Stimulated activated naive CD8-positive, alpha-beta T cell treated with anti-CD3 and anti-CD28 coated beads, Interleukin-15, Interleukin-2, amounts not matched to agents 100 ng/mL and 50 ng/mL, for 24 hours (primary cell): ENCODE measurements at regions not wholly inside any gene's neighbourhood (a gene's known extent, or its start where the extent isn't known, plus 50 kb on each side); places are given as distances from the start of the nearest gene placed in this dataset.

Experiments
- H3K27ac Mint-ChIP-seq: one replicate; pipeline ENCODE4 v1.8.0; 2021; ENCODE audit warnings: mild to moderate bottlenecking, mixed read lengths
- H3K27me3 Mint-ChIP-seq: one replicate; pipeline ENCODE4 v1.8.0; 2021; ENCODE audit warnings: mixed read lengths
- H3K36me3 Mint-ChIP-seq: one replicate; pipeline ENCODE4 v1.8.0; 2021; ENCODE audit warnings: low read depth, mixed read lengths
- H3K4me1 Mint-ChIP-seq: one replicate; pipeline ENCODE4 v1.8.0; 2021; ENCODE audit warnings: low read depth, mixed read lengths
- H3K4me3 Mint-ChIP-seq: one replicate; pipeline ENCODE4 v1.8.0; 2021; ENCODE audit warnings: mild to moderate bottlenecking, mixed read lengths
- H3K9me3 Mint-ChIP-seq: one replicate; pipeline ENCODE4 v1.8.0; 2021; ENCODE audit warnings: mixed read lengths

DNA sequence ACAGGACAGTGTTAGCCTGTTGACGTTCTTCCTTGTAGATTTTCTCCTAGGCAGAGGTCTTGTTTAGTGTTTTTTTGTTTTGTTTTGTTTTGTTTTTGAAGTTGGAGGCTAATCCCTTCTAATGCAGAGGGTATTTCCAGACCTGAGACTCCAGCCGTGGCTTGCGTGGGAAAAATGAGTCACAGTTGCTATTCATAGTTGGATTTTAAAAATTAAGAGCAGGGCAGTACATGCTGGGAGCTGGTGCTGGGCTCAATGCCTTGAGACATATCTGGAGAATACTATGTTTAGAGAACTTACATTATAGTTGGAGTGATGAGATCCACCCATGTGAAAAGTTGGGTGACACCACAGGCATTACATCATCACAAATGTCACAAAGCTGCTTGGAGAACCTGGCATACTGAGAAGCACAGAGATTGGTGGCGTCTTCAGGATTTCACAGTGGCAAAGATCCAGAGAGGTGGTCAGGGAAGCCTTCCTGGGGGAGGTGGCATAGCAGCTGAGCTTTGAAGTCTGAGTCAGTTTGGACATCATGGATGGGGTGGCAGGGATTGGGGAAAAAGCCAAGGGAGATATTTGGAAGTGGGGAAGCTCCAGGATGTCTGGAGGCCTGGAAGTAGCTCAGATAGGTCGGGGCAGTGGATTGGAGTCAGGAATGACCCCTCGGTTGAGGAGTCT, 249.4 kb downstream of the LOXHD1 start:
- Mint-ChIP-seq H3K4me3 (no peak overlapping the region), H3K36me3 (no peaks in the 10 kb centered on the region), H3K9me3 (no peaks in the 10 kb centered on the region), H3K27me3 (no peaks in the 10 kb centered on the region), H3K27ac (no peak overlapping the region), H3K4me1 (peaks cover 6% of the 10 kb centered on the region)

DNA sequence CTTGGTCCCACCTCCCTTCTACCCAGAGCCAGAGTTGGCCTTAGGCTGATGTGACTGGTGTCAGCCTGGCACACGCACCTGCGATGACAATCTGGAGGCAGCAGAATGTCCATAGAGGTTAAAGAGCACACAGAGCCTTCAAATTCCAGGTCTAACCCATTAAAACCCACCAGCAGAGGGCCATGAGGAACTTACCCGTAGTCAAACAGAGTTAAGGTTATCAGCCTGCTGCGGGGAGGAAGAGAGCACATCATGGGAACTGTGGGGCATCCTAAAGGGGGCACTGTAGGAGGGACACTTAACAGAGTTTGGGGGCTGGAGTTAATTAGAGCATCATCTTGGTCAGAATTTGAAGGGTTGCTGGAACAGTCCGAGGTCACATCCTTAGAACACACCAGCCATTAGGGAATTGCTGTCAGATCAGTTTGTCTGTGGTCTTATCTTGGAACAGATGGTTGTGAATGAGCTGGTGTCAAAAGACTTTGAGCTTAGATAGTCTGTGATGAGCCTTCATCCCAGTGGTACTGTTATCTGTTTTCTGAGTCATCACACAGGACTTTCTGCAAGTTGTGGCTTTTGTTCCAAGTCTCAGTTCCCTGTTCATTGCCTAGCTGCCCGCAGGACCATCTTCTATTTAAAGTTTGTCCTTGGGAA, 248.6 kb downstream of the LOXHD1 start:
- Mint-ChIP-seq H3K4me3 (no peak overlapping the region), H3K9me3 (no peaks in the 10 kb centered on the region), H3K36me3 (no peaks in the 10 kb centered on the region), H3K4me1 (peaks cover 6% of the 10 kb centered on the region), H3K27me3 (no peaks in the 10 kb centered on the region), H3K27ac (no peak overlapping the region)

DNA sequence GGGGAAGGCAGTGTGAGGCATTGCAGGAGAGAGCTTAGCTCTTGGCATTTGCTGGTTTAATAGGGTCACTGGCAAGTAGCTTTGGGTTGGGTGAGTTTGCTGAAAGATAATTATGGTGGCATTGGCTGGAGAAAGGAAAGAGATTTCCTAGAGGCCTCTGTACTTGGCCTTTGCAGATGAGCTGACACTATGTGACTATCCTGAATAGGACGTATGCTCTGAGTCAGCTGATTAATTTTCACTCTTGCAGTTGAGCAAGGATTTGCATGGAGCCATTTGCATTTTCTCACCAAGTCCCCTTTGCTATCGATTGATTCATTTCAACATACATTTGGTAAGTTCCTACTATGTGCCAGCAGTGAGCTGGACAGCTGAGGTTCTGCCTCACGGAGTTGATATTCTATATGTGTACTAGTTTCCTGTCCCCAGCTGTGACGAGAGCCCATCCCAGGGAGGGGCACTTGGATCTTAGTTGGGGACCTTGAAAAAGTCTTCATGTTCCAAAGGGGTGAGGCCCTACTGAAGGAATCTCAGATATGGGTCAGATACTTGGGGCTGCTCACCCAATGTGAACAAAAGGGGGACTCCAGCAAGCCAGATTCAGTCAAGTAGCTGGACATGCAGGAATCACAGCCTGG, 245.7 kb downstream of the LOXHD1 start:
- no peak overlapping the region for H3K27ac Mint-ChIP-seq
- H3K9me3 Mint-ChIP-seq, result no peaks in the 10 kb centered on the region
- H3K36me3 Mint-ChIP-seq, result no peaks in the 10 kb centered on the region
- H3K4me3 Mint-ChIP-seq, result no peak overlapping the region
- H3K4me1 Mint-ChIP-seq, result peaks cover 6% of the 10 kb centered on the region
- no peaks in the 10 kb centered on the region for H3K27me3 Mint-ChIP-seq

DNA sequence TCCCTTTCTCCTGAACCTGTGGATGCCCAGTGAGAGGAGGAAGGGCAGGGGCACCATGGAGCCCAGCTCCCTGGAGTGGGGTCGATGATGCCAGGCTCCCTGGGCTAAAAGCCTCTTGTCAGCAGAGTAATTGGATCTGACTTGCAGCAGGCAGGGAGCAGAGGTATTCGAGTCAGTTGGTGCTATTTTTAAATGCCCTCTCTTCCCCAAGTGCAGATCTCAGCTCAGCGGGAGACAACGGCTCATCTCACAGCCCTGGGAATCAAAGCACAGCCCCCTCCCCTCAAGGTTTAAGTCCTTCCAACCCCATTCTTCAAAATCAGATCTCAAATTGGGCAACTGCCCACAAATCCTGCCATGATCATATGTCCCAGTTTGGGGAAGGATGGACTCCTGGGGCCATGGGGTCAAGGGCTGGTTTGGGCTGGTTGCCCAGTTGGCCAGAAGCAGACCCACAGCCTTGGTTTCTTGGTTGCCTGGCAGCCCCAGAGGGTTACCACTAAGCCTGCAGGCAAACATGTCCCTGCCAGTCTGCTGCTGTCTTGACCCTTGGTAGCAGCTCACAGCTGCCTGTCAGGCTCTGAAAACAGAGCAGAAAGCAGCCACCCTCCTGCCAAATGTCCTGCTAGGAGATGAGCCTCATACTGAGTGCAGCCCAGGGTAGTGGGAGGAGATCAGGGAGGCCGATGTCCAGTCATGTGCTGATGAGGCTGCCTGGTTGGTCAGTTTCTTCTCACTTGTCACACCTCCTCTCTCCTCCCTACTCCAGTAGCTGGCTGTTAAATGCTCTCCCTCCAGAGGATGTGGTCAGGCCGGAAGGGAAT, 244.9 kb downstream of the LOXHD1 start:
- no peaks in the 10 kb centered on the region for H3K27me3 Mint-ChIP-seq
- H3K4me1 Mint-ChIP-seq, result peaks cover 6% of the 10 kb centered on the region
- no peak overlapping the region for H3K4me3 Mint-ChIP-seq
- no peaks in the 10 kb centered on the region for H3K36me3 Mint-ChIP-seq
- H3K27ac Mint-ChIP-seq, result no peak overlapping the region
- H3K9me3 Mint-ChIP-seq, result no peaks in the 10 kb centered on the region

DNA sequence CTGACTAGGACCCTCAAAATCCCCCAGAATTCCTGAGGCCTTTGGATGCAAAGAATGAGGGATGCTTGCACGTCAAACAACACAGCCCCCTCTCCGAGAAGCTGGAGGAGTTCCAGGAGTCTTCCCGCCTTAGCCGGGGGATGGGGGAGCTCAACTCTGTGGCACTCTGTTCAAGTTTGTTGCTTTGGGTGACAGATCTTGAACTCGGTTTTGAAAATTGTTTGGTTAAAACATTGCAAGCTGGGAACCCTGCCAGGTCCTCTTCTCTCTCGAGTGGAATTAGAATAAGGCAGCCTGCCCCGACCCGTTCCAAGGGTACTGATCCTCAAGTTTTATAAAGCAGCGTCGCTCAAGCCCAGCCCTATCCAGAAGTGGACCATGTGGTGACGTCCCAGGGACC, 244.1 kb downstream of the LOXHD1 start:
- no peaks in the 10 kb centered on the region for H3K36me3 Mint-ChIP-seq
- no peaks in the 10 kb centered on the region for H3K27me3 Mint-ChIP-seq
- no peak overlapping the region for H3K4me3 Mint-ChIP-seq
- H3K4me1 Mint-ChIP-seq, result no peaks in the 10 kb centered on the region
- H3K9me3 Mint-ChIP-seq, result no peaks in the 10 kb centered on the region
- H3K27ac Mint-ChIP-seq, result no peak overlapping the region

DNA sequence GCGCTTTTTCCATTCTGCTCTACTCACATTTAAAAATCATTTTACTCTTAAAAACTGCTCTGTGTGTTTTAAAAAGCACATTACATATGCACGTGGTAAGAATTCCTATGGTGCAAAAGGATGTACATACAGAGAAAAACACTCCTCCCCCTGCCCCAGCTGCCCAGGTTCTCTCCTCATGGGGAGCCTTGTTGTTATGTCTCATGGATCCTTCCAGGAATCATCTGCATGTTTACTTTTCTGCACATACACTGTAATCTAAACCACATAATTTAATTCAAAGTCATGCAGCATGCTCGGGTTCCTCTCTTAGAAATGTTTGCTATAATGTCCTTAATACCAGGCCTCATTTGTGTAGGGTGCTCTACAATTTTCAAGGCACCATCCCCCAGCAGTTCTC, 243.3 kb downstream of the LOXHD1 start:
- H3K27ac Mint-ChIP-seq, result no peak overlapping the region
- no peak overlapping the region for H3K4me3 Mint-ChIP-seq

DNA sequence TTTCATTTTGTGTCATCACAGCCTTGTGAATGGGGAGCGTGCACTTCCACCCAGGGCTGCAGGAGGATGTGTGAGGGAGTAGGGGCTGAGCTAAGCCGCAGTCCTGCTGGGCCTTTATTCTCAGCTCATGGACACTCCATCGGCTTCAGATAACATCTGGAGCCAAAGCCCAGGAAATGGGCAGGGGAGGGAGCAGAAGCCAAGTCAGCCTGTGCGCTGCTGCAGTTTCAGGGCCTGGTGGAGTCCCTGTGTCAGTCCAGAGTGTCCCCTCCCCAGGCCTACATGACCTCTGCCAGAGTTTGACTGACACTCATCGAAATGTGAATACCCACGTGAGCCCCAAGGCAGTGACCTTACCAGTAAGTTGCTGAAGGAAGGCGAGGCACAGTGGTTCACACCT, 242.2 kb downstream of the LOXHD1 start:
- no peaks in the 10 kb centered on the region for H3K27me3 Mint-ChIP-seq
- peaks cover 11% of the 10 kb centered on the region for H3K4me1 Mint-ChIP-seq
- no peak overlapping the region for H3K27ac Mint-ChIP-seq
- H3K4me3 Mint-ChIP-seq, result no peak overlapping the region
- H3K36me3 Mint-ChIP-seq, result no peaks in the 10 kb centered on the region
- H3K9me3 Mint-ChIP-seq, result no peaks in the 10 kb centered on the region

More for the DNA sequence above, 243.3 kb downstream of the LOXHD1 start:
- H3K36me3 Mint-ChIP-seq, result no peaks in the 10 kb centered on the region
- H3K27me3 Mint-ChIP-seq, result no peaks in the 10 kb centered on the region
- no peaks in the 10 kb centered on the region for H3K9me3 Mint-ChIP-seq
- H3K4me1 Mint-ChIP-seq, result peaks cover 4% of the 10 kb centered on the region

DNA sequence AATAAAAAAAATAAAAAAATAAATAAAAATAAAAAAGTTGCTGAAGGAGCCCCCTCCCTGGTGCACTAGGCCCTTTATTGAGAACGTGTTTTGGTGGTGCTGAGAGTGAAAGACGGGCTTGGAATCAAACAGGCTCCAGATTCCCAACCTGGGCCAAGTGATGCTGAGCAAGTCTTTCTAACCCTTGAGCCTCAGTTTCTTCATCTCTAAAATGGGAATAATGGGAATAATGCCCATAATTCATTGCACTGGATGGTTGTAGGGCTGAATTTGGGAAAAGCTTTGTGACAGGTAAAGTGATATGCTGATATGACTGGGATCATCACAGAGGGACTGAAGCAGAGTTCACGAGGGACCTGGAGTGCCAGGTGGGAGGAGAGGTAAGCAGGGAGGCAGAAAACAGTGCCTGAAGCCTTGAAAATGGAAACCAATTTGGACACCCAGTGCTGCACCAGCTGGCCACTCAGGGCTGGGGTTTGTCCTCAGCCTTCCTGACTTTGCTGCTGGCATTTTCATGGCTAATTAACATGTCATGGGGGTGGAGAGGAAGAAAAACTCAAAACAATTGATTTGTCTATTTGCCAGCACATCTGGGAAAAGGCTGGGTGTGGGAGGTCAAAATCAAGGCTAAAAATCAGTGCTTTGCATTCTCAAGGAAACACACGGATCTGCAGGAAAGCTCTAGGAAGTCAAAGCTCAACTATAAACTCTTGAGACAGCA, 241.3 kb downstream of the LOXHD1 start:
- Mint-ChIP-seq H3K27me3 (no peaks in the 10 kb centered on the region), H3K9me3 (no peaks in the 10 kb centered on the region), H3K4me1 (peaks cover 11% of the 10 kb centered on the region), H3K4me3 (no peak overlapping the region), H3K27ac (no peak overlapping the region), H3K36me3 (no peaks in the 10 kb centered on the region)

DNA sequence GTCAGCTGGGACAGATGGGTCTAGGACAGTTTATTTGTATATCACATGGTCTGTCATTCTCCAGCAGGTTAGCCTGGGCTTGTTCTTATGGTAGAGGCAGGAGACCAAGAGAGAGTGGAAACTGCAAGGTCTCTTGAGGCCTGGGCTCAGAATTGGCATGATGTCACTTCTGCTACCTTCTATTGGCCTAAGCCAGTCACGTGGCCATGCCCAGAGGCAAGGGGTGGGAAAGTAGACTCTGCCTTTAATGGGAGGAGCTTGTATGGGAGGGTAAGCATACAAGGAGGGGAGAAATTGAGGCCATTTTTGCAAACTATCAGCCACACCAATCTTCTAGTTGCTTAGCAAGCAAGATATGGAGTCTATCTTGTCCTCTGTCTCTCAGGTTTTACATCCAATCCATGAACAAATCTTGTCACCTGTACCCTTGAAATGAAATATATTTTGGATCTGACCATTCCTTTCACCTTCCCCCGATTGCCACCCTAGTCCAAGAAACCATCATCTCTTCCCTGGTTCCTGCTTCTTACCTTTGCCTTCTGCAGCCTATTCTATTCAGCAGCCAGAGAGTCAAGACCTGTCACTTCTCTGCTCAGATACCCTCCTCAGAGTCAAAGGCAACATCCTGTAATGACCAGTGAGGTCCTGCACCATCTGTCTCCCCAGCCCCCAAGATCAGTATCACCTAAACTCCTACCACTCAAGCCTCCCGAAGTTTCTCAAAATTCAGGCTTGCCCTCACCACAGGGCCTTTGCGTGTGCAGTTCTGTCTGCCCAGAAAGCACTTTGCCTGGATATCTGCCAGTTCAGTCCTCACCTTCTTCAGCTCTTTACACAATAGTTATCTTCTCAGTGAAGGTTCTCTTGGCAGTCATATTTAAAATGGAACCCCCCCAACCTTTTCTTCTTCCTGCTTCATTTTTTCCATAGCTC, 240.0 kb downstream of the LOXHD1 start:
- Mint-ChIP-seq H3K9me3 (no peaks in the 10 kb centered on the region), H3K27me3 (no peaks in the 10 kb centered on the region), H3K4me1 (peaks cover 11% of the 10 kb centered on the region), H3K4me3 (no peak overlapping the region), H3K27ac (no peak overlapping the region), H3K36me3 (no peaks in the 10 kb centered on the region)

DNA sequence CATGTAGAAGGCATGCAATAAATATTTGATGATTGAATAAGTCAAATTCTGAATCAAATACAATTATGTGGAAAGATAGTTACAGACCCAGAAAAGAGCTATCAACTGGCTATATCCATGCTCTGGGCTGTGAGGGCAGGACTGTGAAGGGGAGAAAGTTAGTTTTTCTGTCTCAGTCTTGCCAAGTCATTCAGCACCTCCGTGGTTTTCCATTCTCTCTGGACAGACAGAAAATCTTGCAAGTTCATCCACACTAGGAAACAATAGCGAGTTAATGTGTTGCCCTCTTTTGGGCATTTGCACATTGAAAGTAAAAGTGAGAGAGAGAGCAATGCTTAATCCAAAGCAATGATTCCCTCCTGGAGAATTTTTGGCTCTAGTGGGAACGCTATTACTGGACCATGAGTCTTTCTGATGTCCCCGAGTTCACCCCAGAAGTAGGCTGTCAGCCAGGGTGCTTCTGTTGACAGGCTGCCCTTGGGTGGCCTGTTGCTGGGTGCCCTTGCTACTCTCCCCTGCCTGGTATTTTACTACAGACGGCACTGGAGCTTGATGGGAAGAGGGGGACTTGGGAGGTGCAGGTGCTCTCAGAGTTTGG, 238.3 kb downstream of the LOXHD1 start:
- no peak overlapping the region for H3K27ac Mint-ChIP-seq
- H3K27me3 Mint-ChIP-seq, result no peaks in the 10 kb centered on the region
- no peaks in the 10 kb centered on the region for H3K36me3 Mint-ChIP-seq
- H3K9me3 Mint-ChIP-seq, result no peaks in the 10 kb centered on the region
- H3K4me3 Mint-ChIP-seq, result no peak overlapping the region
- peaks cover 11% of the 10 kb centered on the region for H3K4me1 Mint-ChIP-seq

DNA sequence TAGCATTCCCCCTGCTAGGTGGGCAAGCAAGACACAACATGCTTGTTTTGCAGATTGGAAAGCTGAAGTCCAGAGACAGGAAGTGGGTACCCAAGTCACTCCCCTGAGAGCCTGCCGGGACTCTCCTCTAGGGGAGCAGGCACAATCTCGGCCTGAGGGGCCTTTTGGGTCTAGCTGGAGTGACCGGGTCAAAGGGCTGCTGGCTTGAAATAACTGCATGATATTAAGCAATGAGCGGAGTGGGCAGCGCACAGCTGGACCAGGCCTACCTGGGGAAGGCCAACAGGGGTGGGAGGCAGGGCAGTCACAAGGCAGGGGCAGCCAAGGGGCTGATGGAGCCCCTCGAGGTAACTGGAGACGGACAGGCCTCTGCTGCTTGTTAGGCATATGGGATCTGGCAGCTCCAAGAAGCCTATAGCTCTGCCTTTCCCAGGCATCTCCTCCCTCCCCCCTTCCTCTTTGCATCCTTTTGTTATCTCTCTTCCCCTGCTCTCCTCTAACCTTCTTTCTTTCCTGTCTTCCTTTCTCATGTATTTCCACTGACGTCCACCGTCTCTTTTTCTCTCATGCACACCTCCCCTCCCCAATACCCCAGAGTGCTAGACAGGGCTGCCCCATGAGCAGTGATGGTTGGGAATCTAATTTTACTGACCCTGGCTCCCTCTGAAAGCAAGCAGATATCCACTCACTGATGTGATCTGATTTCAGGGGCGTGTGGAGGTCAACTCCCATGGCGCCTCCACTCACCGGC, 237.5 kb downstream of the LOXHD1 start:
- H3K9me3 Mint-ChIP-seq, result no peaks in the 10 kb centered on the region
- H3K27ac Mint-ChIP-seq, result no peak overlapping the region
- H3K27me3 Mint-ChIP-seq, result no peaks in the 10 kb centered on the region
- peaks cover 11% of the 10 kb centered on the region for H3K4me1 Mint-ChIP-seq
- H3K4me3 Mint-ChIP-seq, result no peak overlapping the region
- H3K36me3 Mint-ChIP-seq, result no peaks in the 10 kb centered on the region

DNA sequence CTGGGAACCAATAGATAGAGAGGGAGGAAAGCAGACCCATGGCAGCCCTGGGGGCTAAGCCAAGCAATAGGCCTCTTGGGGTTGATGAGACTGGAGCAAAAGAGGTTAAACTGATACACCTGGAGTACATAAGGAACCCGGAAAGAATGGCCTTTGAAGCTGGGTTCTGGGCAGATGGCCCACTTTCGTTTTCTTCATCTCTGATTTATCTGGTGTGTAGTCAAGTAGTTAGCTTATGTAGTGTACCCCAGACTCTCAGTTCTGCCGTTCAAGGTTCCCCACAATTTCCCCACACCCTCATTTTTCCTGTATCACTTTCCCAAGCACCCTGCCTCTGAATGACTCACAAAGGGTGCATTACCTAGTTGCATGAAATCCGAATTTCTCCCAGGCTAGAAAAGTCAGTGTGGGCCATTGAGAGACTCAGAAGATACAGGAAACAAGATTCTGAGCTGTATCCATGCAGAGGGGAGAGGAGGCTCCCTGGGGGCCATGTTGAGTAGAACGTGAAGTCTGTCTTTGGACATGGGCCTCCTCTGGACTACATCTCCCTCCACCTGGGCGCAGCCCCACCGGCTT, 235.0 kb downstream of the LOXHD1 start:
- no peak overlapping the region for H3K27ac Mint-ChIP-seq
- no peaks in the 10 kb centered on the region for H3K9me3 Mint-ChIP-seq
- no peak overlapping the region for H3K4me3 Mint-ChIP-seq
- no peaks in the 10 kb centered on the region for H3K27me3 Mint-ChIP-seq
- peaks cover 11% of the 10 kb centered on the region for H3K4me1 Mint-ChIP-seq
- no peaks in the 10 kb centered on the region for H3K36me3 Mint-ChIP-seq
